Cardiac muscle cell (in vitro differentiated cells and primary cell): ENCODE measurements at regions not wholly inside any gene's neighbourhood (a gene's known extent, or its start where the extent isn't known, plus 50 kb on each side); places are given as distances from the start of the nearest gene placed in this dataset.
A peak's percentile ranks its signal among the peaks of the same experiment; 100 is the strongest.

Source experiments
- DNase-seq, 2 donors: peaks; one replicate each; pipeline versions ENCODE4 v3.0.0 to v3.0.0-alpha.2; 2010 to 2017; ENCODE audit warnings: low read depth in 1 of 2, low spot score in 1 of 2
- H3K27ac ChIP-seq: fragments of 200-600 bp; sonication (generic); 2 replicates; pipeline ENCODE4 v1.5.1; 2016
- H3K27me3 ChIP-seq: fragments of 200-600 bp; sonication (generic); 2 replicates; pipeline ENCODE4 v1.6.0; 2016; ENCODE audit warnings: control low read depth
- H3K36me3 ChIP-seq: fragments of 200-600 bp; sonication (generic); 2 replicates; pipeline ENCODE4 v1.5.1; 2016; ENCODE audit warnings: control low read depth
- H3K4me1 ChIP-seq: fragments of 200-600 bp; sonication (generic); 2 replicates; pipeline ENCODE4 v1.8.1; 2017; ENCODE audit warnings: low read depth, mild to moderate bottlenecking, mixed run types
- H3K4me3 ChIP-seq: fragments of 200-600 bp; sonication (generic); 2 replicates; pipeline ENCODE4 v1.5.1; 2016; ENCODE audit warnings: mild to moderate bottlenecking
- H3K9me3 ChIP-seq: fragments of 200-600 bp; sonication (generic); 2 replicates; pipeline ENCODE4 v1.5.1; 2017; ENCODE audit warnings: low read depth, mild to moderate bottlenecking, control low read depth
- CTCF ChIP-seq: IDR thresholded peaks from 2 replicates; pipeline ENCODE4 v1.5.1; 2012; ENCODE audit warnings: low read depth, mild to moderate bottlenecking, low read length

GRCh38 chr5:92730486-92730885 lies 850.5 kb downstream of the NR2F1-AS1 start:
- Histone ChIP-seq H3K4me3 (no peak overlapping the region), H3K27ac (no peak overlapping the region), H3K4me1 (no peaks in the 10 kb centered on the region), H3K9me3 (no peaks in the 10 kb centered on the region), H3K36me3 (no peaks in the 10 kb centered on the region), H3K27me3 (no peaks in the 10 kb centered on the region)
- no peak for TF ChIP-seq CTCF
- no peak for DNase-seq

DNA sequence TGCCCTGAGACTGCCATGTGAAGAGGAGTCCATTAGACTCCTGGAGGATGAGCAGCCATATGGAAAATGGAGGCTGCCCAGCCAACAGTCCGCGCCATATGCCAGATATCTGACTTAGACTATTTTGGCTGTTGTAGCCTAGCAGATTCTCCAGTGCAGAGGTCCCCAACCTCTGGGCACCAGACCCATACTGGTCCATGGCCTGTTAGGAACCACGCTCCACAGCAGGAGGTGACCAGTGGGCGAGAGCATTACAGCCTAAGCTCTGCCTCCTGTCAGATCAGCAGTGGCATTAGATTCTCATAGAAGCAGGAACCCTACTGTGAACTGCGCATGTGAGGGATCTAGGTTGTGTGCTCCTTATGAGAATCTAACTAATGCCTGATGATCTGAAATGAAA lies 851.9 kb downstream of the NR2F1-AS1 start:
- no peaks in the 10 kb centered on the region for H3K9me3 ChIP-seq
- no peak for DNase-seq
- H3K36me3 ChIP-seq, result no peaks in the 10 kb centered on the region
- H3K27ac ChIP-seq, result no peak overlapping the region
- H3K4me1 ChIP-seq, result no peaks in the 10 kb centered on the region
- TF ChIP-seq CTCF, result no peak
- no peak overlapping the region for H3K4me3 ChIP-seq
- no peaks in the 10 kb centered on the region for H3K27me3 ChIP-seq

GRCh38 chr5:92715946-92716520 lies 865.0 kb downstream of the NR2F1-AS1 start:
- Histone ChIP-seq H3K9me3 (no peaks in the 10 kb centered on the region), H3K4me3 (no peak overlapping the region), H3K27ac (no peak overlapping the region), H3K27me3 (no peaks in the 10 kb centered on the region), H3K36me3 (no peaks in the 10 kb centered on the region), H3K4me1 (peaks cover 4% of the 10 kb centered on the region)
- no peak for TF ChIP-seq CTCF
- DNase-seq, result no peak

GRCh38 chr5:92713826-92714225 lies 867.2 kb downstream of the NR2F1-AS1 start:
- Histone ChIP-seq H3K9me3 (no peaks in the 10 kb centered on the region), H3K27me3 (no peaks in the 10 kb centered on the region), H3K4me3 (no peak overlapping the region), H3K4me1 (peaks cover 4% of the 10 kb centered on the region), H3K36me3 (no peaks in the 10 kb centered on the region), H3K27ac (no peak overlapping the region)
- no peak for DNase-seq
- TF ChIP-seq CTCF, result no peak

GRCh38 chr5:92713335-92713743 lies 867.7 kb downstream of the NR2F1-AS1 start:
- no peaks in the 10 kb centered on the region for H3K36me3 ChIP-seq
- H3K4me1 ChIP-seq, result peaks cover 4% of the 10 kb centered on the region
- H3K27ac ChIP-seq, result no peak overlapping the region
- H3K4me3 ChIP-seq, result no peak overlapping the region
- no peaks in the 10 kb centered on the region for H3K9me3 ChIP-seq
- peak in 1 of 2 donors; percentile 52 for DNase-seq
- no peak for TF ChIP-seq CTCF
- H3K27me3 ChIP-seq, result no peaks in the 10 kb centered on the region

DNA sequence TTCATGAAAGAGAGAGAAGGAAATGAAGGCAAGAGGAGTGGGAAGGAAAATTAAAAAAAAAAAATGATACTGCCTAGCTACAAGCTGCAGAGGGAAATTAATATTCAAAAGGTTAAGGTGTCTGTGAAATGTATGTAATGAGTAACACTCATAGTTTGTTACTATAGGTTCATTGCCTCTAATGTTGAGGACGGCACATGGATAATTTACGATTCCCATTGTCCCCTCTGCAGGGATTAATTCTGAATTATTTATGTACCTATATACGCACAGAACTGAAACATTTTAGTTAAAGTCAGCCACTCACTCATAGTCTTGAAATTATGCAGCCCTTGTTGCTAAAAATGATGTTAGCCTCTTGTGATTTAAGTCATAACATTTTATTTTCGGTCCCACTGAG lies 869.1 kb downstream of the NR2F1-AS1 start:
- Histone ChIP-seq H3K4me3 (no peak overlapping the region), H3K4me1 (peaks cover 4% of the 10 kb centered on the region), H3K36me3 (no peaks in the 10 kb centered on the region), H3K9me3 (no peaks in the 10 kb centered on the region), H3K27ac (no peak overlapping the region), H3K27me3 (no peaks in the 10 kb centered on the region)
- no peak for DNase-seq
- no peak for TF ChIP-seq CTCF
